Adrenal gland (tissue), 9 donors: ENCODE measurements at regions not wholly inside any gene's neighbourhood (a gene's known extent, or its start where the extent isn't known, plus 50 kb on each side); places are given as distances from the start of the nearest gene placed in this dataset.

ENCODE experiments used
- DNase-seq, 7 donors: peaks; one replicate each; pipeline ENCODE4 v3.0.0-alpha.2; 2019 to 2020
- H3K27ac ChIP-seq, 5 donors: fragments of 200-600 bp; sonication (generic) in 4 of 5; 1 replicate in 3 of 5; 2 replicates in 2 of 5; pipeline versions ENCODE4 v1.5.1 to v1.8.0; 2016 to 2020; ENCODE audit warnings: mild to moderate bottlenecking in 1 of 5
- H3K27me3 ChIP-seq: fragments of 200-600 bp; 2 replicates; pipeline ENCODE4 v1.8.0; 2021
- H3K36me3 ChIP-seq, 2 donors: fragments of 200-600 bp; replicated peaks in 1 of 2; 1 replicate in 1 of 2; 2 replicates in 1 of 2; pipeline versions ENCODE4 v1.5.1 to v1.8.0; 2018 to 2022
- H3K4me1 ChIP-seq, 2 donors: fragments of 200-600 bp; replicated peaks in 1 of 2; 1 replicate in 1 of 2; 2 replicates in 1 of 2; pipeline versions ENCODE4 v1.5.1 to v1.8.0; 2018 to 2021
- H3K4me3 ChIP-seq, 4 donors: fragments of 200-600 bp; sonication (generic) in 3 of 4; one replicate each; pipeline ENCODE4 v1.5.1; 2016 to 2018
- H3K9me3 ChIP-seq, 3 donors: fragments of 200-600 bp; sonication (generic) in 1 of 3; replicated peaks in 1 of 3; 1 replicate in 2 of 3; 2 replicates in 1 of 3; pipeline versions ENCODE4 v1.5.1 to v1.8.0; 2016 to 2021
- CTCF ChIP-seq, 6 experiments: fragments of 450-650 bp in 4 of 6; fragments of 200-600 bp in 2 of 6; sonication (generic) in 1 of 6; IDR thresholded peaks; 1 replicate in 5 of 6; 2 replicates in 1 of 6; pipeline versions ENCODE4 v1.5.1 to v1.8.0; 2016 to 2021; ENCODE audit warnings: antibody characterized with exemption in 6 of 6, mild to moderate bottlenecking in 2 of 6, moderate library complexity in 1 of 6
- POLR2A ChIP-seq, 2 donors: fragments of 450-650 bp; IDR thresholded peaks; one replicate each; pipeline ENCODE4 v1.6.1; 2017; ENCODE audit warnings: antibody characterized with exemption in 2 of 2, mild to moderate bottlenecking in 2 of 2, moderate library complexity in 1 of 2
- WGBS, 4 donors: extraction: QIAGEN DNeasy Blood & Tissue Kit in 2 of 4; methylation state at CpG; one replicate each; pipeline versions ENCODE4 v1.1.5 to v1.1.7; 2013 to 2017; 5-methylcytosine and 5-hydroxymethylcytosine counted together
- intact Hi-C, 2 donors: fragments of 100-400 bp; cut with DNase I; formaldehyde crosslinking; loops; one replicate each; pipeline versions ENCODE4 v1.14.1 to v1.15.0; 2022 to 2023
- donor health status: healthy with polysubstance abuse.
- donor health status: Bipolar disorder and iron deficiency.
- donor health status: DM: yes; HTN: yes; CAD: no.
- donor health status: DM: no; HTN: no; CAD: no.
- donor health status: DM: no; HTN: no; CAD: no.

GRCh38 chr2:116975608-116976007 is 838.9 kb upstream of the DDX18 start:
- H3K4me3 ChIP-seq = no peak overlapping the region
- DNase-seq = no peak
- no peak for TF ChIP-seq CTCF (IDR thresholded peaks at IDR 0.05)
- no peak for TF ChIP-seq POLR2A (IDR thresholded peaks at IDR 0.05)
- H3K27me3 ChIP-seq = no peaks in the 10 kb centered on the region
- H3K27ac ChIP-seq = no peak overlapping the region
- no peaks in the 10 kb centered on the region for H3K9me3 ChIP-seq
- H3K4me1 ChIP-seq = no peaks in the 10 kb centered on the region
- intact Hi-C loops = no loop called here
- H3K36me3 ChIP-seq = no peaks in the 10 kb centered on the region
- 87 to 93% (median 89%) methylated on average over 3 of the region's 3 CpGs for WGBS, 4 donors

DNA sequence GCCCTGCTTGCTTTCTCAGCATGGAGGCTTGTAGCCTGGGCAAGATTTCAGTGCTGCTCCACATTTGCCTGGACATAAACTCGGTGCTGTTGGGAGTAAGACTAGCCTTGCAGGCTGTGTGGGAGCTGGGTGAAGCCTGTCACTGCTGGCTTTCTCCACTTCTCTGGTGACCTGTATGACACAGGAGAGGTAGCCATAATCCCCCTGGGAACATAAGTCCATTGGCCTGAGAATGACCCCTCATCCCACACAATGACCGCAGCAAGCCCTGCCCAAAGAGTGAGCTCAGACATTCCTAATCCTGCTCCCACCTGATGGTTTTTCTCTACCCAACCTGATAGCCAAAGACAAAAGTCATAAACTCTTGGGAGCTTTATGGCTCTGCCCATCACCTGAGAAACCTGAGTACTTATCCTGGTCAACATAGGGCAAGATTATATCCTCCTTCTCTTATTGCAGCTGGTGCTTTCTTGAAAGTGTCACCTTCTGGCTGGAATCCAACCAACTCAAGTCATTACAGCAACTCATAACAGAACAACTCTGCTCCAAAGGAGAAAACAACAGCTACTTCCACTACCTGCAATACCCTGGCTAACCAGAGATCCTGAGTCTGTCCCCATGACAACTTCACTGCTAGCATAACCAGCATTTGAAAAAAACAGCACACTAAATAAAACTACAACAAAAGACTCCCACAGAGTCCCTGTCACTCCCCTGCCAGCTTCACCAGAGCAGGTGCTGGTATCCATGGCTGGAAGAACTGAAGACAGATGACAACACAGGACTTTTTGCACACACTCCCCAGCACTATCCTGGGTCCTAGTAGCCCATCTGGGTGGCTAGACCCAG is 834.4 kb upstream of the DDX18 start:
- no peak for TF ChIP-seq CTCF (IDR thresholded peaks at IDR 0.05)
- TF ChIP-seq POLR2A (IDR thresholded peaks at IDR 0.05) = no peak
- H3K4me3 ChIP-seq = no peak overlapping the region
- WGBS, 4 donors = 73 to 89% (median 82%) methylated on average over 2 of the region's 2 CpGs
- no peak for DNase-seq
- intact Hi-C loops = no loop called here
- H3K4me1 ChIP-seq = no peaks in the 10 kb centered on the region
- no peak overlapping the region for H3K27ac ChIP-seq
- no peaks in the 10 kb centered on the region for H3K36me3 ChIP-seq
- H3K9me3 ChIP-seq = no peaks in the 10 kb centered on the region
- no peaks in the 10 kb centered on the region for H3K27me3 ChIP-seq

DNA sequence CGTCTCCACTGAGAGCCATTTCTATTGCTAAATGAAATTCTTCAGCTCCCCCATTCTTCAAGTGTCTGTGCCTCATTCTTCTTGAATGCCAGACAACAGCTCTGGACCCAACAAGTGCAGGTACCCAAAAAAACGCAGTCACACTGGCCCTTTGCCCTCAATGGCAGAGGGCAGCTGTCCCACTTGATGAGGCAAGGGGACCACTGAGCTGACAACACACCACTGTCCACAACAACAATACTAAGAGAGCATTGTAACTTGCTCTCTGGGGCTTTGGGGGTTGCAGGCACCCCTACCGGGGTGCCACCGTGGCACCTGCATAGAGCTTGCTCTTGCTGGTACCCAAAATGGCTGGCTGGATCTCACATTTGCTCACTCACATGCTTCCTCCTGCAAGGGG is 827.0 kb upstream of the DDX18 start:
- Histone ChIP-seq H3K27ac (no peak overlapping the region), H3K36me3 (no peaks in the 10 kb centered on the region), H3K4me1 (no peaks in the 10 kb centered on the region), H3K27me3 (no peaks in the 10 kb centered on the region), H3K4me3 (no peak overlapping the region), H3K9me3 (no peaks in the 10 kb centered on the region)
- no peak for DNase-seq
- intact Hi-C loops = no loop called here
- 66 to 80% (median 80%) methylated on average over 2 to 4 of the region's 4 CpGs for WGBS, 4 donors
- TF ChIP-seq CTCF (IDR thresholded peaks at IDR 0.05) (no peak), POLR2A (IDR thresholded peaks at IDR 0.05) (no peak)

- TF ChIP-seq POLR2A (IDR thresholded peaks at IDR 0.05) = no peak
- no peak for TF ChIP-seq CTCF (IDR thresholded peaks at IDR 0.05)
- H3K27ac ChIP-seq = no peak overlapping the region
- no peaks in the 10 kb centered on the region for H3K4me1 ChIP-seq
- intact Hi-C loops = no loop called here
- no peaks in the 10 kb centered on the region for H3K9me3 ChIP-seq
- no peak for DNase-seq
- H3K4me3 ChIP-seq = no peak overlapping the region
- H3K27me3 ChIP-seq = no peaks in the 10 kb centered on the region
- H3K36me3 ChIP-seq = no peaks in the 10 kb centered on the region
These were observed 826.2 kb upstream of the DDX18 start for GRCh38 chr2:116988303-116988702.
